MM.1S (cell line): ENCODE measurements at regions not wholly inside any gene's neighbourhood (a gene's known extent, or its start where the extent isn't known, plus 50 kb on each side); places are given as distances from the start of the nearest gene placed in this dataset.

Experiments
- DNase-seq: peaks from one replicate; pipeline ENCODE4 v3.0.0-alpha.2; 2015
- H2AFZ ChIP-seq: fragments of 300-600 bp; sonication (generic); 2 replicates; pipeline ENCODE4 v1.6.0; 2016; ENCODE audit warnings: antibody characterized with exemption, low read length
- H3F3A ChIP-seq: fragments of 300-600 bp; sonication (generic); 2 replicates; pipeline ENCODE4 v1.6.1; 2016; ENCODE audit warnings: mild to moderate bottlenecking, antibody characterized with exemption, low read length, moderate library complexity, mixed read lengths; ENCODE audit not compliant: insufficient read depth
- H3K27ac ChIP-seq: fragments of 300-600 bp; sonication (generic); 2 replicates; pipeline ENCODE4 v1.5.1; 2016; ENCODE audit warnings: mild to moderate bottlenecking, low read length
- H3K27me3 ChIP-seq: fragments of 300-600 bp; sonication (generic); replicated peaks from 2 replicates; pipeline ENCODE4 v1.6.0; 2016; ENCODE audit warnings: low read length; ENCODE audit not compliant: insufficient read depth
- H3K36me3 ChIP-seq: fragments of 300-600 bp; sonication (generic); replicated peaks from 2 replicates; pipeline ENCODE4 v1.6.1; 2016; ENCODE audit warnings: mild to moderate bottlenecking, low read length, mixed read lengths; ENCODE audit not compliant: insufficient read depth
- H3K4me1 ChIP-seq: fragments of 300-600 bp; sonication (generic); 2 replicates; pipeline ENCODE4 v1.6.1; 2016; ENCODE audit warnings: low read length, mixed read lengths
- H3K4me2 ChIP-seq: fragments of 300-600 bp; sonication (generic); 2 replicates; pipeline ENCODE4 v1.6.0; 2016; ENCODE audit warnings: low read depth, low read length
- H3K4me3 ChIP-seq: fragments of 300-600 bp; sonication (generic); 2 replicates; pipeline ENCODE4 v1.5.1; 2016; ENCODE audit warnings: low read length, mixed read lengths
- H3K79me2 ChIP-seq: fragments of 300-600 bp; sonication (generic); 2 replicates; pipeline ENCODE4 v1.6.1; 2016; ENCODE audit warnings: mixed run types, low read length, mixed read lengths
- H3K9ac ChIP-seq: fragments of 300-600 bp; sonication (generic); 2 replicates; pipeline ENCODE4 v1.6.1; 2016; ENCODE audit warnings: low read length, mixed read lengths
- H3K9me2 ChIP-seq: fragments of 300-600 bp; sonication (generic); replicated peaks from 2 replicates; pipeline ENCODE4 v1.6.1; 2016; ENCODE audit warnings: mild to moderate bottlenecking, low read length, mixed read lengths; ENCODE audit not compliant: insufficient read depth
- H3K9me3 ChIP-seq: fragments of 300-600 bp; sonication (generic); replicated peaks from 2 replicates; pipeline ENCODE4 v1.6.1; 2016; ENCODE audit warnings: mild to moderate bottlenecking, low read length, mixed read lengths; ENCODE audit not compliant: insufficient read depth
- H4K20me1 ChIP-seq: fragments of 300-600 bp; sonication (generic); 2 replicates; pipeline ENCODE4 v1.6.1; 2016; ENCODE audit warnings: mild to moderate bottlenecking, low read length, moderate library complexity, mixed read lengths; ENCODE audit not compliant: insufficient read depth
- EZH2 ChIP-seq: fragments of 300-600 bp; sonication (generic); optimal IDR thresholded peaks from 2 replicates; pipeline ENCODE3; 2017; ENCODE audit warnings: low read depth, mild to moderate bottlenecking, antibody characterized with exemption, low read length, mixed read lengths
- EZH2phosphoT487 ChIP-seq: fragments of 300-600 bp; sonication (generic); IDR thresholded peaks from 2 replicates; pipeline ENCODE4 v1.6.1; 2018; ENCODE audit warnings: antibody characterized with exemption, low read length
- TF ChIP-seq, protein P1 (sequence below): fragments of 300-600 bp; sonication (generic); IDR thresholded peaks from 2 replicates; pipeline ENCODE4 v1.5.1; 2016; ENCODE audit warnings: antibody characterized with exemption, low read length, mixed read lengths

DNA sequence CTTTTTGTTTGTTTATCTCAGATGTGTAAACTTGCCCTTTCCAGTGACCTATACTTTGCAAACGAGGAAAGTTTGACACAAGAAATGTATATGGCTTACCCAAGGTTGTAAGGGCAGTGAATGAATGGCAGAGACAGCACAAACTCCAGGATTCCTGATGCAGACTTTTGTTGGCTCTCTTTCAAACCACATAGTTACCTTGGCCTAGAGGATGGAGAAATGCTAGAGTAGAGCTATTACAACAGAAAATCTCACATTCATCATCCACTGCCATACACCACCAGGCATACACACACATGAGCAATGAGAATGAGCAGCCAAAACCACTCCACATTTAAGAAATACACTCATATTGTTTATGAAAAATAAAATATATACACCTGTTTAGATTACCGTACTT is 387.0 kb downstream of the TLR4 start:
- Histone ChIP-seq H3K79me2 (no peaks in the 10 kb centered on the region), H3F3A (no peaks in the 10 kb centered on the region), H3K36me3 (no peaks in the 10 kb centered on the region), H3K4me1 (no peaks in the 10 kb centered on the region), H3K9me2 (no peaks in the 10 kb centered on the region), H3K4me3 (no peak overlapping the region), H3K9ac (no peak overlapping the region), H2AFZ (no peak overlapping the region), H4K20me1 (no peaks in the 10 kb centered on the region), H3K9me3 (no peaks in the 10 kb centered on the region), H3K27ac (no peak overlapping the region), H3K4me2 (no peak overlapping the region), H3K27me3 (no peaks in the 10 kb centered on the region)
- TF ChIP-seq EZH2 (no peak), EZH2phosphoT487 (no peak)
- TF ChIP-seq, protein P1, sequence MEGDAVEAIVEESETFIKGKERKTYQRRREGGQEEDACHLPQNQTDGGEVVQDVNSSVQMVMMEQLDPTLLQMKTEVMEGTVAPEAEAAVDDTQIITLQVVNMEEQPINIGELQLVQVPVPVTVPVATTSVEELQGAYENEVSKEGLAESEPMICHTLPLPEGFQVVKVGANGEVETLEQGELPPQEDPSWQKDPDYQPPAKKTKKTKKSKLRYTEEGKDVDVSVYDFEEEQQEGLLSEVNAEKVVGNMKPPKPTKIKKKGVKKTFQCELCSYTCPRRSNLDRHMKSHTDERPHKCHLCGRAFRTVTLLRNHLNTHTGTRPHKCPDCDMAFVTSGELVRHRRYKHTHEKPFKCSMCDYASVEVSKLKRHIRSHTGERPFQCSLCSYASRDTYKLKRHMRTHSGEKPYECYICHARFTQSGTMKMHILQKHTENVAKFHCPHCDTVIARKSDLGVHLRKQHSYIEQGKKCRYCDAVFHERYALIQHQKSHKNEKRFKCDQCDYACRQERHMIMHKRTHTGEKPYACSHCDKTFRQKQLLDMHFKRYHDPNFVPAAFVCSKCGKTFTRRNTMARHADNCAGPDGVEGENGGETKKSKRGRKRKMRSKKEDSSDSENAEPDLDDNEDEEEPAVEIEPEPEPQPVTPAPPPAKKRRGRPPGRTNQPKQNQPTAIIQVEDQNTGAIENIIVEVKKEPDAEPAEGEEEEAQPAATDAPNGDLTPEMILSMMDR, result no peak
- DNase-seq, result no peak

DNA sequence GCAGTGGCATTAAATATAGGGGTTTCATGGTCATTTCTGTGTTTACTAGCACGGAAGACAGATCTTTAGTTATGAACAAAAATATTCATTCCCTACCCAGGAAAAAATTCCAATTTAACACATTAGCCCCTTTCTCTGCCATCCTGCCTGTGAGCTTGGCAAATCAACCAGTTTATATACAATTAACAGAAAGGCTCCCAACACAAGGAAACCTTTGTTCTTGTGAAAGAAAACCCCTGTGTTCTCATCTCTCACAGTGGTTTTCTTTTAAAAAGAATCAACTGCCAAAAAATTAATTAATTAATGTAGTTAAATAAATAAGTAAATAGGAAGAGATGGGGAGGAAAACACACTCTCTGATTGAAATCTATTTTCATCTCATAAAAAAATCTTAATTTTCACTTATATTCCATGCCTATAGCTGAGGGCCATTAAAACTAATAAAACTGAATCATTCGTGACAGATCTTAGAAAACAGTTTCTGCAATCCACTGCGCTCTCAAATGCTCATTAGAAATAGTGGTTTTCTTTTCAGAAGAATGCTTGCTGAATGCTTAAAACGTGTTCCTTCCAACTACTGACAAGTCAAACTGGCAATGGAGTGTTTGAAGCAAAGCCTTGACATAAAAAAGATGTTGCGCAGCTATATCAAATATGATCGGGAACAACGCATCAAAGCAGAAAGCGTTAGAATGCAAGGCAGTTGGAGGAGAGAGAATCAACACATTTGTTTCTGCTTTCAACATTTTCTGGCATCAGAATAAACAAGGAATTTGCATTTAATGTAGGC is 387.7 kb downstream of the TLR4 start:
- Histone ChIP-seq H4K20me1 (no peaks in the 10 kb centered on the region), H3K4me1 (no peaks in the 10 kb centered on the region), H3K9ac (no peak overlapping the region), H3F3A (no peaks in the 10 kb centered on the region), H3K4me2 (no peak overlapping the region), H3K36me3 (no peaks in the 10 kb centered on the region), H3K9me2 (no peaks in the 10 kb centered on the region), H3K9me3 (no peaks in the 10 kb centered on the region), H3K4me3 (no peak overlapping the region), H2AFZ (no peak overlapping the region), H3K27ac (no peak overlapping the region), H3K79me2 (no peaks in the 10 kb centered on the region), H3K27me3 (no peaks in the 10 kb centered on the region)
- DNase-seq, result no peak
- TF ChIP-seq EZH2phosphoT487 (no peak), EZH2 (no peak)
- TF ChIP-seq, protein P1, result no peak

DNA sequence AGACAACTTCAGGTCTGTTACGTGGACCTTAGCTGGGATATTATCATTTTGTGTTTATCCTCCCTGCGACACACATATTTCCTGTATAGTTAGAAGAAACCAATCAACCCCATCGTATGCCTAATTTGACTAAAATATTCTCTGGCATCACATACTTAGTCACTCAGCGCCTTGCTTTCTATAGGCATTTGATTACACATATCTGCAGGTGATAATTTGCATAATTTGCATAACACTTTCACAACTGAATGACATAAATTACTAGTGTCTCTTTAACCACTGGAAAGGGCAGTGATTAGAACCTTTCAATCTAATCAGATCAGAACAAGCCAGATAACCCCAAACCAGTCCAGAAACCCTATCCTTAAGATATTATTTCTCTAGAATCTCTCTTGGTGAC is 390.2 kb downstream of the TLR4 start:
- Histone ChIP-seq H4K20me1 (no peaks in the 10 kb centered on the region), H3F3A (no peaks in the 10 kb centered on the region), H3K4me3 (no peak overlapping the region), H3K79me2 (no peaks in the 10 kb centered on the region), H3K36me3 (no peaks in the 10 kb centered on the region), H3K27me3 (no peaks in the 10 kb centered on the region), H2AFZ (no peak overlapping the region), H3K9ac (no peak overlapping the region), H3K27ac (no peak overlapping the region), H3K9me2 (no peaks in the 10 kb centered on the region), H3K4me1 (no peaks in the 10 kb centered on the region), H3K4me2 (no peak overlapping the region), H3K9me3 (no peaks in the 10 kb centered on the region)
- no peak for DNase-seq
- TF ChIP-seq EZH2 (no peak), EZH2phosphoT487 (no peak)
- TF ChIP-seq, protein P1, result no peak
